NT2/D1 (cell line): ENCODE measurements at regions not wholly inside any gene's neighbourhood (a gene's known extent, or its start where the extent isn't known, plus 50 kb on each side); places are given as distances from the start of the nearest gene placed in this dataset.
A peak's percentile ranks its signal among the peaks of the same experiment; 100 is the strongest.

ENCODE experiments used
- DNase-seq: peaks from one replicate; pipeline ENCODE4 v3.0.0-alpha.2; 2011; ENCODE audit warnings: low read depth, low spot score
- H3K27me3 ChIP-seq: 2 replicates; pipeline ENCODE4 v1.6.0; 2011; ENCODE audit warnings: mild to moderate bottlenecking; ENCODE audit not compliant: insufficient read length, insufficient read depth
- H3K36me3 ChIP-seq: 2 replicates; pipeline ENCODE4 v1.6.1; 2011; ENCODE audit warnings: mild to moderate bottlenecking, low read length, mixed read lengths; ENCODE audit not compliant: insufficient read depth, insufficient read length
- H3K4me1 ChIP-seq: 2 replicates; pipeline ENCODE4 v1.5.1; 2011; ENCODE audit not compliant: insufficient read depth, insufficient read length
- H3K4me3 ChIP-seq: 2 replicates; pipeline ENCODE4 v1.5.1; 2011; ENCODE audit warnings: low read depth; ENCODE audit not compliant: insufficient read length
- H3K9ac ChIP-seq: 2 replicates; pipeline ENCODE4 v1.6.0; 2011; ENCODE audit warnings: low read depth; ENCODE audit not compliant: insufficient read length
- H3K9me3 ChIP-seq: 2 replicates; pipeline ENCODE4 v1.5.1; 2011; ENCODE audit warnings: mild to moderate bottlenecking, low read length; ENCODE audit not compliant: insufficient read depth
- SUZ12 ChIP-seq: IDR thresholded peaks from 2 replicates; pipeline ENCODE4 v1.6.1; 2011; ENCODE audit not compliant: insufficient read length, insufficient read depth; ENCODE audit errors: extremely low read depth
- YY1 ChIP-seq: IDR thresholded peaks from 2 replicates; pipeline ENCODE4 v1.6.1; 2011; ENCODE audit not compliant: insufficient read length, insufficient read depth
- ZNF274 ChIP-seq: IDR thresholded peaks from 2 replicates; pipeline ENCODE4 v1.6.1; 2011; ENCODE audit warnings: mild to moderate bottlenecking, low read depth, low read length

GRCh38 chr1:95370691-95371562 lies 136.9 kb downstream of the RWDD3 start:
- no peaks in the 10 kb centered on the region for H3K4me1 ChIP-seq
- TF ChIP-seq SUZ12 (no peak), ZNF274 (no peak), YY1 (no peak)
- no peaks in the 10 kb centered on the region for H3K27me3 ChIP-seq
- H3K9me3 ChIP-seq = no peaks in the 10 kb centered on the region
- no peak overlapping the region for H3K9ac ChIP-seq
- H3K36me3 ChIP-seq = no peaks in the 10 kb centered on the region
- DNase-seq = no peak
- no peak overlapping the region for H3K4me3 ChIP-seq

DNA sequence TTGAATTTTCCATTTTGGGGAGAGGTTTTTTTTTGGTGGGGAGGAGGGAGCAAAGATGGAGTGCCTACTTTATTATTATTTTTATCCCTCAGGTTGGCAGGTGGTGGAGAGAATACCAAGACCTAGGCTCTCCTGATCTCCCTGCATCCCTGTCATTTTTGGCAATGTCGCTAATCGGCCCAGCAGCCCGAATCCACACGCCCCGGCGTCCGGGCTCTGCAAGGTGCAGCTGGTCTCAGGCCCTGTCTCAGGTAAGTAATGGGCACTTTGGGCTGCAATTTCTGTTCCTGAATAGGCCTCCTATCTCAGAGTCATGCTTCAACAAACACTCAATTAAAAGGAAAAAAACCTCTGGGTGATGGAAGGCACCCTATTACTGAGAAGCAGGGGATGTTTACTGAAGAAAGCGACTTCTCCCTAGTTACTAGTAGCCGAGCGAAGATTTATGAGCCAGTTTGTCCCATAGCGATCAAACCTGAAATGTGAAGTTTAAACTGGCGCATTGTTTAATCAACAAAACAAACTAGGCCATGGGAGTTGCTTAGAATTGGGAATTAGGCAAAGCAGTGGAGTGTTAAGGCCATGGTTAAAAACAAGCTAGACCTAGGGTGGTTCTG lies 137.8 kb downstream of the RWDD3 start:
- no peaks in the 10 kb centered on the region for H3K36me3 ChIP-seq
- no peak overlapping the region for H3K9ac ChIP-seq
- H3K27me3 ChIP-seq = no peaks in the 10 kb centered on the region
- H3K9me3 ChIP-seq = no peaks in the 10 kb centered on the region
- TF ChIP-seq ZNF274 (no peak), SUZ12 (no peak), YY1 (no peak)
- no peak overlapping the region for H3K4me3 ChIP-seq
- H3K4me1 ChIP-seq = no peaks in the 10 kb centered on the region
- DNase-seq = no peak

DNA sequence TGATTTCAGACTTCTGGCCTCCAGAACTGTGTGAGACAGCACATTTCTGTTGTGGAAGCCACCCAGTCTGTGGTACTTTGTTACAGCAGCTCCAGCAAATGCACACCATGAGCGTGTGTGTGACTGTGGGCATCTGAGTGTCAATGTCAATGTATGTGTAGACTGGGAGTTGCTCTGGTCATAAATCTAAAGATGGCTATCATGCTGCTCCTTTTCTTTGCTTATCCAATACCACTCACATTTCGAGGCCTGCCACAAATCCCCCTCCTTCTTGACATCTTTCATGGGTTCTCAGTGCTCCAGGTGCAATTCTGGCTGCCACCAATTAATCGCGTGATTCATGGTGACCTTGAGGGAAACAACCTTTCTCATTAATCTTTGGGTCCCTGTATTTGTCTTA lies 141.2 kb downstream of the RWDD3 start:
- H3K27me3 ChIP-seq = no peaks in the 10 kb centered on the region
- no peaks in the 10 kb centered on the region for H3K9me3 ChIP-seq
- H3K36me3 ChIP-seq = no peaks in the 10 kb centered on the region
- no peak overlapping the region for H3K9ac ChIP-seq
- no peaks in the 10 kb centered on the region for H3K4me1 ChIP-seq
- TF ChIP-seq SUZ12 (no peak), YY1 (no peak), ZNF274 (no peak)
- DNase-seq = no peak
- H3K4me3 ChIP-seq = no peak overlapping the region

DNA sequence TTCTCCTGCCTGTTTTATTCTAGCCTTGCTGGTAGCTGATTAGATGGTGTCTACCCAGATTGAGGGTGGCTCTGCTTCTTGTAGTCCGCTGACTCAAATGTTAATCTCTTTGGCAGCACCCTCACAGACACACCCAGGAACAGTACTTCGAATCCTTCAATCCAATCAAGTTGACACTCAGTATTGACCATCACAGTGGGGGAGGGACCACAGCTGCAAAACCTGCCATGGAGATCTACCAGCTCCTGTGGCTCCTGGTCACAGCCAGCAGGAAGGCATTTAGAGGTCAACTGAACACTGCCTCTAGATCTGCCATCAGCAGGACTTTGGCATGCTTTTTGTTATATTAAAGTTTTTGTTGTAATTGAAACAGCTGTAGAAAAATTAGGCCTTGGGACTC lies 146.9 kb downstream of the RWDD3 start:
- Histone ChIP-seq H3K9ac (no peak overlapping the region), H3K27me3 (no peaks in the 10 kb centered on the region), H3K9me3 (no peaks in the 10 kb centered on the region), H3K4me3 (no peak overlapping the region), H3K4me1 (no peaks in the 10 kb centered on the region), H3K36me3 (no peaks in the 10 kb centered on the region)
- no peak for DNase-seq
- TF ChIP-seq YY1 = no peak
- TF ChIP-seq ZNF274 = no peak

DNA sequence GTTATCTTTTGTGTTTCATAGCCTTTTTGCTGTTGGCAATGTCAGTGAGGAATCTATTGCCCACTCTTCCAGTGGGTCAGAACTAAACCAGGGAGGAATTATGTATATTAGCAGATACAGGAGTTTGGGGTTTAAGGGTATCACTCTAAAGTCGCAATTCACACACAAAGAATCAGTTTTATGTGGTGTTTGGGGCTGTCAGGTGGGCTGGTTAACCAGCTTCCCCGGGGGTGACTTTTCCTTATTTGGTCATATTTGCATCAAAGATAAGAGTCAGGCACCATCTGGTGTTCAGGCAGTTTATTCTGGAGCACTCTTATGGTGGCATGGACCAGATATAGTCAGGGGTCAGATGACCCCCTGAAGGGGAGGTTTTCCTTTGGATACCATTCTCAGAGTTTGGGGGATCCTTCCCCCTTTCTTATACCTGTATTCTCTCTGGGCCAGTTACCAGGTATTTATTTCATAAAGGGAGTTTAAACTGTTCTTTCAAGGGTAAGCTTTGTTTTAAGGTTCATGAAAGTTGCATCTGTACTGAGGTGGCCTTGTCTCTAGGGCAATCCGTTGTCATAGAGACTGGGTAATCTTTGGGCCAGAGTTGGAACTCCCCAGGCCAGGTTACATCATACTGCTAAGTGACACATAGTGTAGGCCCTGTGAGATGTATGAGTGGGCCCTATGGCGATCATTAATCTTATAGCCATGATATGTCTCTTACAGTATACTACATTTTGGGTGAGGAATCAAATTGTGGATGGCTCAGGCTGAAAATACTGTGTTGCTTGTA lies 148.2 kb downstream of the RWDD3 start:
- H3K27me3 ChIP-seq = no peaks in the 10 kb centered on the region
- TF ChIP-seq SUZ12 = no peak
- DNase-seq = no peak
- no peaks in the 10 kb centered on the region for H3K9me3 ChIP-seq
- H3K9ac ChIP-seq = no peak overlapping the region
- no peaks in the 10 kb centered on the region for H3K4me1 ChIP-seq
- H3K4me3 ChIP-seq = no peak overlapping the region
- no peaks in the 10 kb centered on the region for H3K36me3 ChIP-seq

- Histone ChIP-seq H3K36me3 (no peaks in the 10 kb centered on the region), H3K9me3 (no peaks in the 10 kb centered on the region), H3K27me3 (no peaks in the 10 kb centered on the region), H3K4me1 (no peaks in the 10 kb centered on the region), H3K9ac (no peak overlapping the region), H3K4me3 (no peak overlapping the region)
- no peak for TF ChIP-seq YY1
- no peak for DNase-seq
Measured at GRCh38 chr1:95383111-95383510, 149.1 kb downstream of the RWDD3 start.

DNA sequence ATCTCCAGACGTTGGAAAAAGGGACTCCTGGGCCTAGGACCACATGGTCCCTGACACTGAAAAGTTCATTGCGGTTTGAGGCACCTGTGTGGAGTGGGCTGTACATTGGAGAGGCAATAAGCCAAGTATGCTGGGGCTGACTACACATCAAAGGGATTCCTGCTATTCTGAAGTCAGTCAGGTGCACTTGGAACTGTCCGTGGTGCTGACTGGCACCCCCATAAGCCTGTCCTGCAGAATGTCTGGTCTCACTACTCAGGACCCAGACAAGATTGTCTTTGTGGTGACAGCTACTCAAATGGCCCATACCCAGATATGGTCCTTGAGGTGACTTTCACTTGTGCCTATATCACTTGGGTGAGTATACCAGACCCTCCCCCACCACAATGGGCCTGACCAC lies 150.6 kb downstream of the RWDD3 start:
- peak; percentile 54 for DNase-seq
- Histone ChIP-seq H3K9me3 (no peaks in the 10 kb centered on the region), H3K4me1 (no peaks in the 10 kb centered on the region), H3K4me3 (no peak overlapping the region), H3K27me3 (no peaks in the 10 kb centered on the region), H3K9ac (no peak overlapping the region), H3K36me3 (no peaks in the 10 kb centered on the region)
- TF ChIP-seq YY1 (no peak), ZNF274 (no peak), SUZ12 (no peak)
